ENCODE measurements at regions not wholly inside any gene's neighbourhood (a gene's known extent, or its start where the extent isn't known, plus 50 kb on each side); places are given as distances from the start of the nearest gene placed in this dataset.

GRCh38 chr16:16869746-16870145 lies 490.8 kb downstream of the NPIPA7 start:
- Histone ChIP-seq H3K27ac (ENCODE audit: low read length) (no peak overlapping the region), H3K4me1 (ENCODE audit: control insufficient read depth, insufficient read depth, low read length) (no peaks in the 10 kb centered on the region), H3K9me3 (ENCODE audit: control insufficient read depth, low read depth, low read length) (no peaks in the 10 kb centered on the region), H3K27me3 (ENCODE audit: control insufficient read depth, insufficient read depth, low read length) (no peaks in the 10 kb centered on the region), H3K36me3 (ENCODE audit: control insufficient read depth, insufficient read depth, low read length) (no peaks in the 10 kb centered on the region), H3K4me3 (ENCODE audit: low read length) (no peak overlapping the region)
- DNase-seq: no peak
- 90% methylated on average over 4 of the region's 5 CpGs for WGBS (ENCODE audit: insufficient coverage, low lambda C conversion rate)

DNA sequence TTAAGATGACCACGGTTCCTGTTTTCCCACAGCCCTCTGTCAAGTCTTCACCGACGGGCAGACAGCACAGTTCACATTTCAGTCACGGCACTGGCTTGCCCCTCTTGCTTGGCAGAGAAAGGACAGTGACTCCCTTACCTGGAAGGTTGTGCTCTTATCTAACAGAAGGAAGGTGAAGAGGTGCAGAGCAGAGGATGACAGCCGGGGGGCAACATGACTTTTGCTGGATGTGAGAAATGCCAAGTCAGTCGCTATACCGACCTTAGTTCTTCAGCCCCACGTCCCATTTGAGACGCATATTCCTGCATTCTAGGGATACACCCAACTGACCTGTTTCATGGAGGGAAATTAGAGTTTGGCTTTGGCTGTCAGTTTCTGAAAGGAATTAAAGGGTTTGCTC lies 492.3 kb downstream of the NPIPA7 start:
- DNase-seq: no peak
- Histone ChIP-seq H3K4me3 (ENCODE audit: low read length) (no peak overlapping the region), H3K4me1 (ENCODE audit: control insufficient read depth, insufficient read depth, low read length) (no peaks in the 10 kb centered on the region), H3K36me3 (ENCODE audit: control insufficient read depth, insufficient read depth, low read length) (no peaks in the 10 kb centered on the region), H3K9me3 (ENCODE audit: control insufficient read depth, low read depth, low read length) (no peaks in the 10 kb centered on the region), H3K27me3 (ENCODE audit: control insufficient read depth, insufficient read depth, low read length) (no peaks in the 10 kb centered on the region), H3K27ac (ENCODE audit: low read length) (no peak overlapping the region)
- WGBS (ENCODE audit: insufficient coverage, low lambda C conversion rate): 20% methylated on average over 1 of the region's 9 CpGs

GRCh38 chr16:16877061-16877460 lies 498.1 kb downstream of the NPIPA7 start:
- H3K4me3 ChIP-seq (ENCODE audit: low read length): no peak overlapping the region
- H3K27ac ChIP-seq (ENCODE audit: low read length): no peak overlapping the region
- WGBS (ENCODE audit: insufficient coverage, low lambda C conversion rate): 80% methylated on average over 1 of the region's 2 CpGs
- H3K36me3 ChIP-seq (ENCODE audit: control insufficient read depth, insufficient read depth, low read length): no peaks in the 10 kb centered on the region
- no peak for DNase-seq
- H3K27me3 ChIP-seq (ENCODE audit: control insufficient read depth, insufficient read depth, low read length): no peaks in the 10 kb centered on the region
- no peaks in the 10 kb centered on the region for H3K4me1 ChIP-seq (ENCODE audit: control insufficient read depth, insufficient read depth, low read length)
- H3K9me3 ChIP-seq (ENCODE audit: control insufficient read depth, low read depth, low read length): no peaks in the 10 kb centered on the region

DNA sequence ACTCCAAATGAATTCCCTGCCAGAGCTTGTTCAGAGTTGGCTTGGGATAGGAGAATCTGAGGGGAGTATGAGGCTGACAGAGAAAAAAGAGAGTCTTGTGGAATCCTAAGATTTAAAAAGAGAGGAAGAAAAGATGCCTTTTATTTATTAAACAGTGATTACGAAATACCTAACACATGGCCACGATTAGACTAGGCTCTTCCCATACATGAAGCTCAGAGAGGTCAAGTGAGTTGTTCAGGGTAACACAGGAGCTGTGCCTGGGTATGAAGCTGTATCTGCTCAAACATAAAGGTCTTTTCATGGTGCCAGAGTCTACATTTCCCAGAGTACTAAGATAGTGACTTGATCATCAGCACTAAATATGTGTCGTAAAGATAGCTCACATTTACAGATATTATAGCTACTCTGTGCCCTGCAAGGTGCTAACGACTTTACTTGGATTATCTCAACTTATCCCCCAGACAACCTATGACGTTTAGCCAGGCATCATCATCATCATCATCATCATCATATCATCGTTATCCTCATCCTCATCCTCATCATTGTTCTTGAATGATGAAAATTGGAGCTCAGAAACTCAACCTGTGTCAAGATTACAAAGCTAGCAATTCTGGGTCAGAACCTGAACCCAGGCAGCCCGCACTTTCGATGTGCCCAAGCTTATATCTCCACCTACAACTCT lies 500.8 kb downstream of the NPIPA7 start:
- no CpG with 5 or more reads among the region's 8 CpGs for WGBS (ENCODE audit: insufficient coverage, low lambda C conversion rate)

GRCh38 chr16:16881814-16882213 lies 502.9 kb downstream of the NPIPA7 start:
- no peak overlapping the region for H3K4me3 ChIP-seq (ENCODE audit: low read length)
- H3K36me3 ChIP-seq (ENCODE audit: control insufficient read depth, insufficient read depth, low read length): no peaks in the 10 kb centered on the region
- WGBS (ENCODE audit: insufficient coverage, low lambda C conversion rate): no CpG with 5 or more reads among the region's 7 CpGs
- DNase-seq: no peak
- no peaks in the 10 kb centered on the region for H3K9me3 ChIP-seq (ENCODE audit: control insufficient read depth, low read depth, low read length)
- H3K27ac ChIP-seq (ENCODE audit: low read length): no peak overlapping the region
- no peaks in the 10 kb centered on the region for H3K27me3 ChIP-seq (ENCODE audit: control insufficient read depth, insufficient read depth, low read length)
- no peaks in the 10 kb centered on the region for H3K4me1 ChIP-seq (ENCODE audit: control insufficient read depth, insufficient read depth, low read length)

More for the DNA sequence above, 500.8 kb downstream of the NPIPA7 start:
- no peaks in the 10 kb centered on the region for H3K4me1 ChIP-seq (ENCODE audit: control insufficient read depth, insufficient read depth, low read length)
- no peak for DNase-seq
- H3K36me3 ChIP-seq (ENCODE audit: control insufficient read depth, insufficient read depth, low read length): no peaks in the 10 kb centered on the region
- H3K27ac ChIP-seq (ENCODE audit: low read length): no peak overlapping the region
- no peaks in the 10 kb centered on the region for H3K27me3 ChIP-seq (ENCODE audit: control insufficient read depth, insufficient read depth, low read length)
- H3K4me3 ChIP-seq (ENCODE audit: low read length): no peak overlapping the region
- no peaks in the 10 kb centered on the region for H3K9me3 ChIP-seq (ENCODE audit: control insufficient read depth, low read depth, low read length)

DNA sequence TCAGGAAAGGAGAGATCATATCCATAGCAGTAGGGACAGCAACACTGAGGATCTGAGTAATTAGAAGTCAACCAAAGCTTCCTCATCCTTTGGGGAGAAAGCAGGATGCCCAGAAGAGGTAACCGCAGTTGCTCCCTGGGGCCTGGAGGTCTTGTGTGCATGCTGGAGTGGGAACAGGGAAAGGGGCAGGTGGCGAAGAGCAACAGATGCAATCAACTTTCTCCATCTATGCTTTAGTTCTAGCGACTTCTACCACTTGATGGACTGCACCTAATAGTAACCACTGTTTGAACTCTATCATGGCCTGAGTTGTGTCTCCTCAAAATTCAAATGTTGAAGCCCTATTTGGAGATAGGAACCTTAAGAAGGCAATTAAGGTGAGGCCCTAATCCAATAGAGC lies 503.8 kb downstream of the NPIPA7 start:
- WGBS (ENCODE audit: insufficient coverage, low lambda C conversion rate): no CpG with 5 or more reads among the region's 3 CpGs
- Histone ChIP-seq H3K4me1 (ENCODE audit: control insufficient read depth, insufficient read depth, low read length) (no peaks in the 10 kb centered on the region), H3K27me3 (ENCODE audit: control insufficient read depth, insufficient read depth, low read length) (no peaks in the 10 kb centered on the region), H3K27ac (ENCODE audit: low read length) (no peak overlapping the region), H3K36me3 (ENCODE audit: control insufficient read depth, insufficient read depth, low read length) (no peaks in the 10 kb centered on the region), H3K4me3 (ENCODE audit: low read length) (no peak overlapping the region), H3K9me3 (ENCODE audit: control insufficient read depth, low read depth, low read length) (no peaks in the 10 kb centered on the region)
- DNase-seq: no peak

GRCh38 chr16:16884451-16884850 lies 505.5 kb downstream of the NPIPA7 start:
- no peaks in the 10 kb centered on the region for H3K4me1 ChIP-seq (ENCODE audit: control insufficient read depth, insufficient read depth, low read length)
- DNase-seq: no peak
- no peaks in the 10 kb centered on the region for H3K27me3 ChIP-seq (ENCODE audit: control insufficient read depth, insufficient read depth, low read length)
- H3K36me3 ChIP-seq (ENCODE audit: control insufficient read depth, insufficient read depth, low read length): no peaks in the 10 kb centered on the region
- no CpG with 5 or more reads among the region's 1 CpG for WGBS (ENCODE audit: insufficient coverage, low lambda C conversion rate)
- H3K4me3 ChIP-seq (ENCODE audit: low read length): no peak overlapping the region
- no peaks in the 10 kb centered on the region for H3K9me3 ChIP-seq (ENCODE audit: control insufficient read depth, low read depth, low read length)
- H3K27ac ChIP-seq (ENCODE audit: low read length): no peak overlapping the region

DNA sequence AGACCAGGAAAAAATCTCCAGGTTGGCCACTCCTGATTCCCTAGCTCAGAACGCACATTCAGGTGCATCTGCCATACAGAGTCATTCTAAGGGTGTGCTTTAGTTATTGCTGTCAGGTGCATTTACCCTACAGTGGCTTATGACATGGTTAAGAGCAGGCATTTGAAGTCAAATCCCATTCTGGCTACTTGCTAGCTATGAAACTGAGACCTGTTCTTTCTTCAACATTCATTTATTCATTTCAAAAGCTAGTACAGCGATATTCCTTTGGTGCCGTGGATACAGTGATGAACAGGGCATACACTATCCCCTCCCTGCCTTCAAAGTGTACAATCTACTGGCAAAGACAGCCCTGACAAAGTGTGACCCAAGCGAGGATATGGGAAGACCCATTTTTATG lies 508.3 kb downstream of the NPIPA7 start:
- Histone ChIP-seq H3K27ac (ENCODE audit: low read length) (no peak overlapping the region), H3K4me1 (ENCODE audit: control insufficient read depth, insufficient read depth, low read length) (no peaks in the 10 kb centered on the region), H3K36me3 (ENCODE audit: control insufficient read depth, insufficient read depth, low read length) (no peaks in the 10 kb centered on the region), H3K27me3 (ENCODE audit: control insufficient read depth, insufficient read depth, low read length) (no peaks in the 10 kb centered on the region), H3K9me3 (ENCODE audit: control insufficient read depth, low read depth, low read length) (no peaks in the 10 kb centered on the region), H3K4me3 (ENCODE audit: low read length) (no peak overlapping the region)
- WGBS (ENCODE audit: insufficient coverage, low lambda C conversion rate): no CpG with 5 or more reads among the region's 4 CpGs
- no peak for DNase-seq

DNA sequence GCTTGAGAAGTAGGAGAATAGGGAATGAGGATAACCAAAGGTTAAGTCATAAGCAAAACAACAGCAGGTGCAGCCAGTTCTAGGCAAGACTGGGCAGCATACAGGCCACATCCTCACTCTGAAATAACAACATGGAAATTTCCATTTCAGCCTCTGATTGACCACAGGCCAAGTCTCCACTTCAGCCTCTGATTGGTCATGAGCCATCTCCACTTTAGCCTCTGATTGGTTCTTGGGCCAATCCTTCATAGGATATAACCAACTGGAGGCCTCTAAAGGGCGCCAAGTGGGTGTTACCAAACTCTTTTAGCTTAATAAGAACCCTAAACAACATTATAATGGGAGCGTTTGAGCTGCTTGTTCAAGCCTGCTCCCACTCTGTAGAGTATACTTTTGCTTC lies 512.0 kb downstream of the NPIPA7 start:
- Histone ChIP-seq H3K27ac (ENCODE audit: low read length) (no peak overlapping the region), H3K36me3 (ENCODE audit: control insufficient read depth, insufficient read depth, low read length) (no peaks in the 10 kb centered on the region), H3K27me3 (ENCODE audit: control insufficient read depth, insufficient read depth, low read length) (no peaks in the 10 kb centered on the region), H3K4me3 (ENCODE audit: low read length) (no peak overlapping the region), H3K9me3 (ENCODE audit: control insufficient read depth, low read depth, low read length) (no peaks in the 10 kb centered on the region), H3K4me1 (ENCODE audit: control insufficient read depth, insufficient read depth, low read length) (no peaks in the 10 kb centered on the region)
- WGBS (ENCODE audit: insufficient coverage, low lambda C conversion rate): no CpG with 5 or more reads among the region's 2 CpGs
- DNase-seq: no peak

GRCh38 chr16:16904601-16905000 lies 525.7 kb downstream of the NPIPA7 start:
- Histone ChIP-seq H3K4me1 (ENCODE audit: control insufficient read depth, insufficient read depth, low read length) (no peaks in the 10 kb centered on the region), H3K27me3 (ENCODE audit: control insufficient read depth, insufficient read depth, low read length) (no peaks in the 10 kb centered on the region), H3K27ac (ENCODE audit: low read length) (no peak overlapping the region), H3K36me3 (ENCODE audit: control insufficient read depth, insufficient read depth, low read length) (no peaks in the 10 kb centered on the region), H3K4me3 (ENCODE audit: low read length) (no peak overlapping the region), H3K9me3 (ENCODE audit: control insufficient read depth, low read depth, low read length) (no peaks in the 10 kb centered on the region)
- WGBS (ENCODE audit: insufficient coverage, low lambda C conversion rate): no CpG with 5 or more reads among the region's 1 CpG
- no peak for DNase-seq

GRCh38 chr16:16905850-16906249 lies 526.9 kb downstream of the NPIPA7 start:
- Histone ChIP-seq H3K27me3 (ENCODE audit: control insufficient read depth, insufficient read depth, low read length) (no peaks in the 10 kb centered on the region), H3K9me3 (ENCODE audit: control insufficient read depth, low read depth, low read length) (no peaks in the 10 kb centered on the region), H3K4me1 (ENCODE audit: control insufficient read depth, insufficient read depth, low read length) (no peaks in the 10 kb centered on the region), H3K27ac (ENCODE audit: low read length) (no peak overlapping the region), H3K36me3 (ENCODE audit: control insufficient read depth, insufficient read depth, low read length) (no peaks in the 10 kb centered on the region), H3K4me3 (ENCODE audit: low read length) (no peak overlapping the region)
- no peak for DNase-seq
- WGBS (ENCODE audit: insufficient coverage, low lambda C conversion rate): no CpG with 5 or more reads among the region's 3 CpGs
